Suprapubic skin (tissue), 3 donors: ENCODE measurements at regions not wholly inside any gene's neighbourhood (a gene's known extent, or its start where the extent isn't known, plus 50 kb on each side); places are given as distances from the start of the nearest gene placed in this dataset.

Experiments used
- CTCF ChIP-seq, 2 donors: fragments of 200-600 bp in 1 of 2; fragments of 450-650 bp in 1 of 2; sonication (generic) in 1 of 2; IDR thresholded peaks; one replicate each; pipeline ENCODE4 v1.5.1; 2016 to 2019; ENCODE audit warnings: antibody characterized with exemption in 2 of 2, mild to moderate bottlenecking in 1 of 2, moderate library complexity in 1 of 2
- POLR2A ChIP-seq, 2 donors: fragments of 450-650 bp; IDR thresholded peaks; one replicate each; pipeline ENCODE4 v1.6.1; 2017; ENCODE audit warnings: antibody characterized with exemption in 2 of 2, mild to moderate bottlenecking in 2 of 2, moderate library complexity in 2 of 2

GRCh38 chr19:27679399-27679798 lies 1533.6 kb downstream of the UQCRFS1 start:
- TF ChIP-seq POLR2A (IDR thresholded peaks at IDR 0.05) (no peak), CTCF (IDR thresholded peaks at IDR 0.05) (no peak)
